IMR-90 (cell line): ENCODE measurements at regions not wholly inside any gene's neighbourhood (a gene's known extent, or its start where the extent isn't known, plus 50 kb on each side); places are given as distances from the start of the nearest gene placed in this dataset.
A peak's percentile ranks its signal among the peaks of the same experiment; 100 is the strongest.

Experiments
- ATAC-seq: fragments of 200-7000 bp; cut with Tn5 transposase; 2 replicates; pipeline ENCODE4 v1.9.1; 2020; ENCODE audit warnings: low read depth, mild to moderate bottlenecking, moderate library complexity
- BruUV-seq: library from RNA; stranded (reverse); fragments of 400-500 nt; replicated peaks from 2 replicates; lab custom pipeline; 2021; lab: Mats Ljungman, UMichigan
- CTCF ChIA-PET: fragments of 300-600 bp; formaldehyde crosslinking; extraction: SDS; loops from one replicate; lab custom pipeline; 2021; ENCODE audit warnings: antibody characterized with exemption; lab: Yijun Ruan, JAX
- POLR2A ChIA-PET: fragments of 300-600 bp; sonication (Branson Sonifier 250); formaldehyde crosslinking; loops from one replicate; lab custom pipeline; 2022; ENCODE audit warnings: antibody characterized with exemption; ENCODE audit not compliant: unreplicated experiment; lab: Charles Lee
- DNase-seq: peaks from one replicate; pipeline ENCODE4 v3.0.0; 2013
- H2AFZ ChIP-seq: replicated peaks from 2 replicates; pipeline ENCODE3; 2013; ENCODE audit warnings: low read length, mild to moderate bottlenecking; ENCODE audit not compliant: poor library complexity
- H2AK5ac ChIP-seq: 2 replicates; pipeline ENCODE4 v1.6.1; 2013; ENCODE audit warnings: low read depth, low read length, inconsistent platforms
- H2AK9ac ChIP-seq: replicated peaks from 2 replicates; pipeline ENCODE3; 2013; ENCODE audit warnings: mild to moderate bottlenecking, low read depth, low read length, moderate library complexity; ENCODE audit not compliant: poor library complexity
- H2BK120ac ChIP-seq: 2 replicates; pipeline ENCODE4 v1.6.1; 2013; ENCODE audit warnings: low read depth, low read length, inconsistent platforms
- H2BK15ac ChIP-seq: 3 replicates; pipeline ENCODE4 v1.6.1; 2013; ENCODE audit warnings: low read depth, low read length, inconsistent platforms
- H2BK20ac ChIP-seq: 2 replicates; pipeline ENCODE4 v1.6.1; 2013; ENCODE audit warnings: low read depth, mild to moderate bottlenecking, inconsistent platforms, low read length, moderate library complexity
- H2BK5ac ChIP-seq: 2 replicates; pipeline ENCODE4 v1.6.1; 2013; ENCODE audit warnings: mild to moderate bottlenecking, low read depth, low read length, inconsistent platforms; ENCODE audit not compliant: poor library complexity, severe bottlenecking
- H3K14ac ChIP-seq: replicated peaks from 2 replicates; pipeline ENCODE4 v1.6.1; 2013; ENCODE audit warnings: low read depth, low read length, inconsistent platforms
- H3K18ac ChIP-seq: 2 replicates; pipeline ENCODE4 v1.6.1; 2013; ENCODE audit warnings: low read depth, low read length, control low read depth
- H3K23ac ChIP-seq: 2 replicates; pipeline ENCODE4 v1.6.1; 2013; ENCODE audit warnings: low read depth, low read length, inconsistent platforms
- H3K27ac ChIP-seq: 2 replicates; pipeline ENCODE4 v1.5.1; 2013; ENCODE audit warnings: mild to moderate bottlenecking, control low read depth, low read length; ENCODE audit not compliant: insufficient read depth
- H3K27me3 ChIP-seq: 2 replicates; pipeline ENCODE4 v1.6.1; 2013; ENCODE audit warnings: low read length; ENCODE audit not compliant: control insufficient read depth, insufficient read depth
- H3K36me3 ChIP-seq: 2 replicates; pipeline ENCODE4 v1.6.1; 2013; ENCODE audit warnings: low read length, mixed read lengths; ENCODE audit not compliant: control insufficient read depth, insufficient read depth
- H3K4ac ChIP-seq: 2 replicates; pipeline ENCODE4 v1.6.1; 2013; ENCODE audit warnings: low read depth, low read length, inconsistent platforms
- H3K4me1 ChIP-seq: 2 replicates; pipeline ENCODE4 v1.6.1; 2013; ENCODE audit warnings: low read length, mixed read lengths; ENCODE audit not compliant: control insufficient read depth, insufficient read depth
- H3K4me2 ChIP-seq: 2 replicates; pipeline ENCODE4 v1.6.1; 2013; ENCODE audit warnings: low read depth, mild to moderate bottlenecking, control low read depth, low read length, moderate library complexity
- H3K4me3 ChIP-seq: 2 replicates; pipeline ENCODE4 v1.5.1; 2013; ENCODE audit warnings: low read depth, mild to moderate bottlenecking, control low read depth, low read length, moderate library complexity; ENCODE audit not compliant: insufficient read depth
- H3K56ac ChIP-seq: 2 replicates; pipeline ENCODE4 v1.6.1; 2013; ENCODE audit warnings: low read length, inconsistent platforms; ENCODE audit not compliant: insufficient read depth; ENCODE audit errors: extremely low read depth
- H3K79me1 ChIP-seq, 2 experiments: 2 replicates each; pipeline ENCODE4 v1.6.1; 2013; ENCODE audit warnings: low read length in 2 of 2, inconsistent platforms in 1 of 2, low read depth in 1 of 2
- H3K9ac ChIP-seq: 2 replicates; pipeline ENCODE4 v1.6.1; 2013; ENCODE audit warnings: low read depth, low read length, control low read depth
- H3K9me1 ChIP-seq: 2 replicates; pipeline ENCODE4 v1.6.1; 2013; ENCODE audit warnings: low read length, inconsistent platforms; ENCODE audit not compliant: insufficient read depth
- H3K9me3 ChIP-seq: 2 replicates; pipeline ENCODE4 v1.6.1; 2013; ENCODE audit warnings: low read length; ENCODE audit not compliant: control insufficient read depth, insufficient read depth
- H4K20me1 ChIP-seq: 2 replicates; pipeline ENCODE4 v1.6.1; 2013; ENCODE audit warnings: low read length, inconsistent platforms; ENCODE audit not compliant: insufficient read depth
- H4K5ac ChIP-seq: 2 replicates; pipeline ENCODE4 v1.6.1; 2013; ENCODE audit warnings: mild to moderate bottlenecking, low read depth, low read length, control low read depth
- H4K8ac ChIP-seq, 2 experiments: 2 replicates each; pipeline ENCODE4 v1.6.1; 2013; ENCODE audit warnings: low read depth in 2 of 2, low read length in 2 of 2, control low read depth in 1 of 2, inconsistent platforms in 1 of 2
- H4K91ac ChIP-seq: 2 replicates; pipeline ENCODE4 v1.6.1; 2013; ENCODE audit warnings: low read depth, low read length, inconsistent platforms; ENCODE audit not compliant: insufficient read depth
- BHLHE40 ChIP-seq: fragments of 150-350 bp; IDR thresholded peaks from 2 replicates; pipeline ENCODE4 v1.6.1; 2016; ENCODE audit warnings: mild to moderate bottlenecking, low read depth, low read length
- CEBPB ChIP-seq: IDR thresholded peaks from 2 replicates; pipeline ENCODE4 v1.6.1; 2012; ENCODE audit warnings: low read depth, low read length, improper control_type of control experiment
- CHD1 ChIP-seq: IDR thresholded peaks from 2 replicates; pipeline ENCODE4 v1.6.1; 2012; ENCODE audit warnings: low read depth, low read length, improper control_type of control experiment
- CTCF ChIP-seq: conservative IDR thresholded peaks from 2 replicates; pipeline ENCODE4 v1.5.1; 2012; ENCODE audit warnings: mild to moderate bottlenecking, low read depth, low read length, improper control_type of control experiment
- ELK1 ChIP-seq: fragments of 150-350 bp; IDR thresholded peaks from 2 replicates; pipeline ENCODE4 v1.6.1; 2016; ENCODE audit warnings: low read depth, mild to moderate bottlenecking, low read length, moderate library complexity, borderline replicate concordance
- FOS ChIP-seq: fragments of 150-350 bp; IDR thresholded peaks from 2 replicates; pipeline ENCODE4 v1.6.1; 2016; ENCODE audit warnings: low read depth, low read length
- MAFK ChIP-seq: IDR thresholded peaks from 2 replicates; pipeline ENCODE4 v1.6.1; 2012; ENCODE audit warnings: low read depth, low read length, improper control_type of control experiment
- MAZ ChIP-seq: IDR thresholded peaks from 2 replicates; pipeline ENCODE4 v1.6.1; 2012; ENCODE audit warnings: low read depth, mild to moderate bottlenecking, low read length, improper control_type of control experiment, moderate library complexity, borderline replicate concordance
- MXI1 ChIP-seq: IDR thresholded peaks from 2 replicates; pipeline ENCODE4 v1.6.1; 2012; ENCODE audit warnings: low read depth, mild to moderate bottlenecking, low read length, moderate library complexity, borderline replicate concordance
- NFE2L2 ChIP-seq: fragments of 150-350 bp; IDR thresholded peaks from 2 replicates; pipeline ENCODE4 v1.6.1; 2016; ENCODE audit warnings: low read depth, mild to moderate bottlenecking, low read length
- POLR2A ChIP-seq: IDR thresholded peaks from 2 replicates; pipeline ENCODE4 v1.6.1; 2012; ENCODE audit warnings: mild to moderate bottlenecking, low read depth, low read length
- RAD21 ChIP-seq: IDR thresholded peaks from 2 replicates; pipeline ENCODE4 v1.6.1; 2012; ENCODE audit warnings: low read length, improper control_type of control experiment
- RCOR1 ChIP-seq: IDR thresholded peaks from 2 replicates; pipeline ENCODE4 v1.6.1; 2012; ENCODE audit warnings: mild to moderate bottlenecking, low read length, improper control_type of control experiment; ENCODE audit not compliant: insufficient replicate concordance
- RFX5 ChIP-seq: IDR thresholded peaks from 2 replicates; pipeline ENCODE4 v1.8.0; 2012; ENCODE audit warnings: low read depth, mild to moderate bottlenecking, low read length, moderate library complexity
- SMC3 ChIP-seq: fragments of 150-350 bp; IDR thresholded peaks from 2 replicates; pipeline ENCODE4 v1.6.1; 2016; ENCODE audit warnings: low read depth, mild to moderate bottlenecking, antibody characterized with exemption, low read length, moderate library complexity
- WGBS, 2 experiments: methylation state at CpG; one replicate each; pipeline versions ENCODE4 v1.1.5 to v1.1.7; 2013; ENCODE audit warnings: missing lambda C conversion rate in 2 of 2; ENCODE audit not compliant: insufficient read length in 1 of 2; ENCODE audit errors: extremely low coverage in 2 of 2; 5-methylcytosine and 5-hydroxymethylcytosine counted together
- dilution Hi-C: fragments of 300-500 bp; cut with HindIII; formaldehyde crosslinking; loops from one replicate; pipeline ENCODE4 v1.14.3; 2018; ENCODE audit warnings: low sequenced_read_pairs; ENCODE audit not compliant: unreplicated experiment
- in situ Hi-C: fragments of 300-500 bp; cut with MboI; formaldehyde crosslinking; loops from 3 replicates; pipeline ENCODE4 v1.14.3; 2019; ENCODE audit warnings: low sequenced_read_pairs, inconsistent platforms, mixed read lengths
- intact Hi-C: fragments of 100-400 bp; cut with micrococcal nuclease; formaldehyde crosslinking; loops from 2 replicates; pipeline ENCODE4 v1.10.0; 2022
- TF ChIP-seq, protein P1 (sequence below): fragments of 150-350 bp; IDR thresholded peaks from 2 replicates; pipeline ENCODE4 v1.6.1; 2017; ENCODE audit warnings: mild to moderate bottlenecking, antibody characterized with exemption, low read length, low read depth

DNA sequence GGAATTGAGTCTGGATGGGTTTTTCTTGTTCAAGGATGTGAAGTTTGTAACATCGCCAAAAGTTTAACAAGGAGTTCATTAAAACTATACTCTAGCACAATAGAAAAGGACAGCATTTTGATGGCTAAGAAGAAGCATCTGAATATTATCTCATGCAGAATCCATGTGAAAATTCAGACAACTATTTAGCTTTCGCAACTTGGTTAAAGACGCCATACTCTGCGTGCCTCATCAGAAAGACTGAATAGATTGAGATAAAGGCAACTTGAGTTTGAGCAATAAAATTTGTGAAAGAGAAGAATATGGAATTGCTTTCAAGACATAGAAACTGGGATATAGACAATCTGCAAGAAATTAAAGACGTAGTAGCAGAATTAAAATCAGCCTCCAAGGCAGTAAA is 151.1 kb upstream of the MYOCD start:
- Histone ChIP-seq H3K4me1 (peaks cover 13% of the 10 kb centered on the region), H3K23ac (no peak overlapping the region), H4K91ac (no peak overlapping the region), H2AK5ac (no peak overlapping the region), H4K20me1 (no peaks in the 10 kb centered on the region), H4K5ac (no peak overlapping the region; the same call in 1 of the 2 replicates), H2BK20ac (peak overlapping the region; percentile 65), H3K14ac (no peak overlapping the region), H2BK5ac (no peak overlapping the region), H3K36me3 (no peaks in the 10 kb centered on the region), H3K4me2 (no peak overlapping the region), H3K9ac (no peak overlapping the region), H3K27me3 (no peaks in the 10 kb centered on the region), H3K18ac (no peak overlapping the region; the same call in 1 of the 2 replicates), H4K8ac (no peak overlapping the region), H3K79me1 (no peaks in the 10 kb centered on the region), H3K4me3 (no peak overlapping the region), H2AK9ac (no peak overlapping the region), H3K9me3 (no peaks in the 10 kb centered on the region), H2BK15ac (0 out of 3 replicates have a peak overlapping the region, but pooled peaks have one; percentile 50), H3K27ac (no peak overlapping the region), H3K9me1 (peaks cover 6% of the 10 kb centered on the region), H2AFZ (no peak overlapping the region), H3K4ac (no peak overlapping the region; the same call in 1 of the 2 replicates), H2BK120ac (peak overlapping the region; percentile 66; the same call in 1 of the 2 replicates), H3K56ac (no peak overlapping the region)
- ChIA-PET CTCF (interaction anchor here (1.0 kb wide), 1 partner anchor 31 kb away, joined by 3 read pairs; no protein-coding TSS in a partner anchor), POLR2A (no interaction called here)
- in situ Hi-C loops = loop anchor here (25.0 kb wide), 1 partner anchor 498 kb away; the partner anchor contains the start of gene ELAC2
- WGBS, 2 experiments = 100% methylated on average over 2 of the region's 5 CpGs; no CpG with 5 or more reads in 1 of the 2 experiments
- no TSS peak for BruUV-seq
- TF ChIP-seq SMC3 = no peak
- no peak for TF ChIP-seq CHD1
- no peak for TF ChIP-seq MAFK
- TF ChIP-seq POLR2A = no peak
- no peak for TF ChIP-seq MAZ
- TF ChIP-seq RFX5 = no peak
- no peak for TF ChIP-seq CEBPB
- no peak for TF ChIP-seq ELK1
- TF ChIP-seq, protein P1, sequence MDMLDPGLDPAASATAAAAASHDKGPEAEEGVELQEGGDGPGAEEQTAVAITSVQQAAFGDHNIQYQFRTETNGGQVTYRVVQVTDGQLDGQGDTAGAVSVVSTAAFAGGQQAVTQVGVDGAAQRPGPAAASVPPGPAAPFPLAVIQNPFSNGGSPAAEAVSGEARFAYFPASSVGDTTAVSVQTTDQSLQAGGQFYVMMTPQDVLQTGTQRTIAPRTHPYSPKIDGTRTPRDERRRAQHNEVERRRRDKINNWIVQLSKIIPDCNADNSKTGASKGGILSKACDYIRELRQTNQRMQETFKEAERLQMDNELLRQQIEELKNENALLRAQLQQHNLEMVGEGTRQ = no peak
- no peak for TF ChIP-seq MXI1
- TF ChIP-seq NFE2L2 = no peak
- no peak for TF ChIP-seq BHLHE40
- TF ChIP-seq RCOR1 = no peak
- TF ChIP-seq FOS = no peak
- TF ChIP-seq CTCF = no peak
- TF ChIP-seq RAD21 = no peak
- intact Hi-C loops = no loop called here
- no peak for DNase-seq
- dilution Hi-C loops = no loop called here
- ATAC-seq = no peak
